Hepatocyte (in vitro differentiated cells): ENCODE measurements at regions not wholly inside any gene's neighbourhood (a gene's known extent, or its start where the extent isn't known, plus 50 kb on each side); places are given as distances from the start of the nearest gene placed in this dataset.

Experiments used
- DNase-seq: peaks from one replicate; pipeline ENCODE4 v3.0.0-alpha.2; 2016; ENCODE audit warnings: low spot score
- H2AFZ ChIP-seq: fragments of 200-600 bp; sonication (generic); 2 replicates; pipeline ENCODE4 v1.6.0; 2016; ENCODE audit warnings: antibody characterized with exemption, mild to moderate bottlenecking
- H3K27ac ChIP-seq: fragments of 200-600 bp; sonication (generic); 2 replicates; pipeline ENCODE4 v1.5.1; 2016; ENCODE audit warnings: mild to moderate bottlenecking
- H3K27me3 ChIP-seq: fragments of 200-600 bp; sonication (generic); 2 replicates; pipeline ENCODE4 v1.6.1; 2016
- H3K36me3 ChIP-seq: fragments of 200-600 bp; sonication (generic); replicated peaks from 2 replicates; pipeline ENCODE4 v1.5.1; 2016; ENCODE audit warnings: low read depth; ENCODE audit not compliant: insufficient read depth
- H3K4me1 ChIP-seq: fragments of 200-600 bp; sonication (generic); 2 replicates; pipeline ENCODE4 v1.5.1; 2016; ENCODE audit warnings: mild to moderate bottlenecking, moderate library complexity; ENCODE audit not compliant: insufficient read depth
- H3K4me2 ChIP-seq: fragments of 200-600 bp; sonication (generic); 2 replicates; pipeline ENCODE4 v1.6.0; 2016
- H3K4me3 ChIP-seq: fragments of 200-600 bp; sonication (generic); 2 replicates; pipeline ENCODE4 v1.5.1; 2016; ENCODE audit warnings: mild to moderate bottlenecking
- H3K79me2 ChIP-seq: fragments of 200-600 bp; sonication (generic); 2 replicates; pipeline ENCODE4 v1.6.0; 2017; ENCODE audit warnings: mild to moderate bottlenecking
- H3K9me2 ChIP-seq: fragments of 200-600 bp; sonication (generic); replicated peaks from 2 replicates; pipeline ENCODE4 v1.6.0; 2017; ENCODE audit warnings: mild to moderate bottlenecking; ENCODE audit not compliant: insufficient read depth
- H3K9me3 ChIP-seq: fragments of 200-600 bp; sonication (generic); 2 replicates; pipeline ENCODE4 v1.5.1; 2016; ENCODE audit warnings: low read depth, mild to moderate bottlenecking
- H4K20me1 ChIP-seq: fragments of 200-600 bp; sonication (generic); 2 replicates; pipeline ENCODE4 v1.6.0; 2016; ENCODE audit warnings: mild to moderate bottlenecking; ENCODE audit not compliant: insufficient read depth, poor library complexity, severe bottlenecking
- CTCF ChIP-seq: fragments of 200-600 bp; sonication (generic); IDR thresholded peaks from 2 replicates; pipeline ENCODE4 v1.5.1; 2016; ENCODE audit warnings: antibody characterized with exemption, mild to moderate bottlenecking; ENCODE audit not compliant: poor library complexity
- EZH2 ChIP-seq: fragments of 200-600 bp; sonication (generic); IDR thresholded peaks from 2 replicates; pipeline ENCODE4 v1.6.1; 2016; ENCODE audit warnings: antibody characterized with exemption, mild to moderate bottlenecking, borderline replicate concordance
- EZH2phosphoT487 ChIP-seq: fragments of 200-600 bp; sonication (generic); IDR thresholded peaks from one replicate; pipeline ENCODE4 v1.6.1; 2018; ENCODE audit warnings: antibody characterized with exemption, mild to moderate bottlenecking, low read depth, moderate library complexity; ENCODE audit not compliant: unreplicated experiment, severe bottlenecking
- WGBS: methylation state at CpG from one replicate; pipeline ENCODE4 v1.1.6; 2016; ENCODE audit warnings: low lambda C conversion rate; ENCODE audit errors: missing lambda C conversion rate; 5-methylcytosine and 5-hydroxymethylcytosine counted together

- Histone ChIP-seq H3K36me3 (no peaks in the 10 kb centered on the region), H3K27me3 (no peaks in the 10 kb centered on the region), H3K4me1 (no peaks in the 10 kb centered on the region), H3K4me3 (no peak overlapping the region), H3K9me2 (no peaks in the 10 kb centered on the region), H3K79me2 (no peaks in the 10 kb centered on the region), H2AFZ (no peak overlapping the region), H4K20me1 (no peaks in the 10 kb centered on the region), H3K9me3 (no peaks in the 10 kb centered on the region), H3K27ac (no peak overlapping the region), H3K4me2 (no peak overlapping the region)
- 89% methylated on average over 7 of the region's 7 CpGs for WGBS
- TF ChIP-seq EZH2 (no peak), EZH2phosphoT487 (no peak), CTCF (no peak)
- no peak for DNase-seq
These were observed 793.7 kb upstream of the EEF2KMT start for GRCh38 chr16:5891296-5891695.

GRCh38 chr16:5885521-5885920, 787.9 kb upstream of the EEF2KMT start:
- Histone ChIP-seq H3K4me1 (no peaks in the 10 kb centered on the region), H3K9me2 (no peaks in the 10 kb centered on the region), H4K20me1 (no peaks in the 10 kb centered on the region), H2AFZ (no peak overlapping the region), H3K27ac (no peak overlapping the region), H3K36me3 (no peaks in the 10 kb centered on the region), H3K27me3 (no peaks in the 10 kb centered on the region), H3K79me2 (no peaks in the 10 kb centered on the region), H3K4me3 (no peak overlapping the region), H3K4me2 (no peak overlapping the region), H3K9me3 (no peaks in the 10 kb centered on the region)
- TF ChIP-seq EZH2, result no peak
- TF ChIP-seq CTCF, result no peak
- TF ChIP-seq EZH2phosphoT487, result no peak
- WGBS, result 84% methylated on average over 6 of the region's 6 CpGs
- DNase-seq, result no peak

DNA sequence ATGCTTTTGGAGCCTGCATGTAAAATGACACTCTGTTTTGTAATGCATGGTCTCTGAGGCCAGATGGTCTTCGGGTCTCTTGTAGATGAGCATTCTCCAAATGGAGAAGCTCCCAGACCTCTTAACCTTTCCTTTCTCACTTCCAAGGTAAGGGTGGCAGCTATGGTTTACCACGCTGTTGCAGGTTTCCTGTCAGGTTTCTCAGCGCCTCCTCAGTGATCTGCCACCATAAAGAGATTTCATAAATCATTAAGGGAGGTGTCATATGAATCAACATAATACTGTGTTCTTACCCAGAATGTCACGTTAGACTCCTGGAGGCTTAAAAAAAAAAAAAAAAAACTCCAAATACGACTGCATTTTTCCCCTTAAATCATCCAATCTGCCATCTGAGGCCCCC, 787.4 kb upstream of the EEF2KMT start:
- Histone ChIP-seq H2AFZ (no peak overlapping the region), H3K79me2 (no peaks in the 10 kb centered on the region), H3K27ac (no peak overlapping the region), H3K4me2 (no peak overlapping the region), H4K20me1 (no peaks in the 10 kb centered on the region), H3K36me3 (no peaks in the 10 kb centered on the region), H3K27me3 (no peaks in the 10 kb centered on the region), H3K9me3 (no peaks in the 10 kb centered on the region), H3K9me2 (no peaks in the 10 kb centered on the region), H3K4me1 (no peaks in the 10 kb centered on the region), H3K4me3 (no peak overlapping the region)
- no peak for TF ChIP-seq EZH2
- TF ChIP-seq CTCF, result no peak
- TF ChIP-seq EZH2phosphoT487, result no peak
- 87% methylated on average over 5 of the region's 5 CpGs for WGBS
- no peak for DNase-seq

GRCh38 chr16:5884339-5884738, 786.7 kb upstream of the EEF2KMT start:
- no peak overlapping the region for H3K27ac ChIP-seq
- H3K9me2 ChIP-seq, result no peaks in the 10 kb centered on the region
- no peaks in the 10 kb centered on the region for H3K36me3 ChIP-seq
- H3K79me2 ChIP-seq, result no peaks in the 10 kb centered on the region
- no peaks in the 10 kb centered on the region for H3K27me3 ChIP-seq
- H3K4me1 ChIP-seq, result no peaks in the 10 kb centered on the region
- H3K9me3 ChIP-seq, result no peaks in the 10 kb centered on the region
- no peak overlapping the region for H3K4me3 ChIP-seq
- TF ChIP-seq CTCF (no peak), EZH2 (no peak), EZH2phosphoT487 (no peak)
- WGBS, result 80% methylated on average over 8 of the region's 8 CpGs
- no peak overlapping the region for H2AFZ ChIP-seq
- DNase-seq, result no peak
- no peaks in the 10 kb centered on the region for H4K20me1 ChIP-seq
- H3K4me2 ChIP-seq, result no peak overlapping the region
